SK-N-DZ (cell line): ENCODE measurements at regions not wholly inside any gene's neighbourhood (a gene's known extent, or its start where the extent isn't known, plus 50 kb on each side); places are given as distances from the start of the nearest gene placed in this dataset.
"Not testable (repeated sequence)": the region's sequence is repeated elsewhere in the genome, so short reads cannot be mapped to it uniquely, and the experiment has no call there.

ENCODE experiments used
- DNase-seq: peaks from one replicate; pipeline ENCODE4 v3.0.0-alpha.2; 2015; ENCODE audit warnings: low spot score

- no peak for DNase-seq
These were observed 273.8 kb upstream of the SFSWAP start for GRCh38 chr12:131436922-131437705.

- DNase-seq, result no peak
These were observed 273.0 kb upstream of the SFSWAP start for GRCh38 chr12:131437706-131438492.

- DNase-seq, result not testable (repeated sequence)
These were observed 272.4 kb upstream of the SFSWAP start for GRCh38 chr12:131438493-131438835.

- peak; percentile 79 for DNase-seq
These were observed 272.0 kb upstream of the SFSWAP start for GRCh38 chr12:131438881-131439280.

- DNase-seq, result not testable (repeated sequence)
These were observed 271.1 kb upstream of the SFSWAP start for GRCh38 chr12:131439752-131440151.

GRCh38 chr12:131440209-131441059 is 270.5 kb upstream of the SFSWAP start:
- DNase-seq, result not testable (repeated sequence)

- no peak for DNase-seq
These were observed 269.9 kb upstream of the SFSWAP start for GRCh38 chr12:131441060-131441396.

- no peak for DNase-seq
These were observed 269.1 kb upstream of the SFSWAP start for GRCh38 chr12:131441638-131442336.

GRCh38 chr12:131442337-131442918 is 268.5 kb upstream of the SFSWAP start:
- peak; percentile 73 for DNase-seq

GRCh38 chr12:131443019-131444000 is 267.6 kb upstream of the SFSWAP start:
- no peak for DNase-seq

GRCh38 chr12:131444220-131445164 is 266.4 kb upstream of the SFSWAP start:
- no peak for DNase-seq

- peak; percentile 83 for DNase-seq
These were observed 265.6 kb upstream of the SFSWAP start for GRCh38 chr12:131445184-131445774.

GRCh38 chr12:131445795-131446194 is 265.1 kb upstream of the SFSWAP start:
- DNase-seq, result peak; percentile 61

GRCh38 chr12:131447636-131448035 is 263.3 kb upstream of the SFSWAP start:
- DNase-seq, result not testable (repeated sequence)

- DNase-seq, result no peak
These were observed 262.6 kb upstream of the SFSWAP start for GRCh38 chr12:131448254-131448795.

GRCh38 chr12:131449027-131449426 is 261.9 kb upstream of the SFSWAP start:
- DNase-seq, result no peak

- DNase-seq, result no peak
These were observed 258.4 kb upstream of the SFSWAP start for GRCh38 chr12:131452444-131452860.
